Keratinocyte (primary cell): ENCODE measurements at regions not wholly inside any gene's neighbourhood (a gene's known extent, or its start where the extent isn't known, plus 50 kb on each side); places are given as distances from the start of the nearest gene placed in this dataset.

Experiments
- DNase-seq: peaks from one replicate; pipeline ENCODE4 v3.0.0-alpha.2; 2011; ENCODE audit warnings: low read depth, missing footprints, low spot score
- FAIRE-seq: peaks from 2 replicates; lab custom pipeline; 2011; peaks lifted over from hg19 to GRCh38; lab: Jason Lieb, UNC
- H2AFZ ChIP-seq: 2 replicates; pipeline ENCODE4 v1.6.0; 2012; ENCODE audit warnings: low read length, control low read depth, inconsistent platforms; ENCODE audit not compliant: control insufficient read depth
- H3K27ac ChIP-seq: 2 replicates; pipeline ENCODE4 v1.5.1; 2011; ENCODE audit warnings: low read length; ENCODE audit not compliant: control insufficient read depth, insufficient read depth
- H3K27me3 ChIP-seq: 3 replicates; pipeline ENCODE4 v1.6.0; 2011; ENCODE audit warnings: low read length; ENCODE audit not compliant: control insufficient read depth, insufficient read depth; ENCODE audit errors: extremely low read depth
- H3K36me3 ChIP-seq, 2 experiments: 2 replicates in 1 of 2; 3 replicates in 1 of 2; pipeline ENCODE4 v1.5.1; 2011; ENCODE audit warnings: low read length in 2 of 2, mild to moderate bottlenecking in 1 of 2; ENCODE audit not compliant: control insufficient read depth in 2 of 2, insufficient read depth in 2 of 2; ENCODE audit errors: extremely low read depth in 1 of 2
- H3K4me1 ChIP-seq: 3 replicates; pipeline ENCODE4 v1.5.1; 2011; ENCODE audit warnings: low read length; ENCODE audit not compliant: control insufficient read depth, insufficient read depth; ENCODE audit errors: extremely low read depth
- H3K4me2 ChIP-seq: 3 replicates; pipeline ENCODE4 v1.6.0; 2011; ENCODE audit warnings: low read depth, low read length; ENCODE audit not compliant: control insufficient read depth, insufficient read depth; ENCODE audit errors: extremely low read depth
- H3K4me3 ChIP-seq, 3 experiments: fragments of 200-600 bp in 1 of 3; sonication (generic) in 1 of 3; 2 replicates in 2 of 3; 3 replicates in 1 of 3; pipeline ENCODE4 v1.5.1; 2011 to 2016; ENCODE audit warnings: low read length in 3 of 3, mild to moderate bottlenecking in 3 of 3, control low read depth in 2 of 3, inconsistent platforms in 1 of 3, low read depth in 1 of 3, mixed read lengths in 1 of 3, mixed run types in 1 of 3, moderate library complexity in 1 of 3; ENCODE audit not compliant: control insufficient read depth in 2 of 3, insufficient read depth in 2 of 3; ENCODE audit errors: extremely low read depth in 1 of 3
- H3K79me2 ChIP-seq: 2 replicates; pipeline ENCODE4 v1.6.0; 2012; ENCODE audit warnings: low read length; ENCODE audit not compliant: control insufficient read depth, insufficient read depth
- H3K9ac ChIP-seq: 3 replicates; pipeline ENCODE4 v1.6.0; 2011; ENCODE audit warnings: low read length; ENCODE audit not compliant: control insufficient read depth, insufficient read depth; ENCODE audit errors: extremely low read depth
- H3K9me1 ChIP-seq: 3 replicates; pipeline ENCODE4 v1.6.0; 2011; ENCODE audit warnings: low read length; ENCODE audit not compliant: control insufficient read depth, insufficient read depth; ENCODE audit errors: extremely low read depth
- H3K9me3 ChIP-seq: 2 replicates; pipeline ENCODE4 v1.5.1; 2012; ENCODE audit warnings: low read depth, low read length; ENCODE audit not compliant: control insufficient read depth
- H4K20me1 ChIP-seq: 3 replicates; pipeline ENCODE4 v1.6.0; 2011; ENCODE audit warnings: low read length; ENCODE audit not compliant: control insufficient read depth, insufficient read depth; ENCODE audit errors: extremely low read depth
- CTCF ChIP-seq, 3 experiments: IDR thresholded peaks in 1 of 3; conservative IDR thresholded peaks in 1 of 3; optimal IDR thresholded peaks in 1 of 3; 2 replicates in 2 of 3; 3 replicates in 1 of 3; pipeline versions ENCODE3 to v1.5.1; 2011; ENCODE audit warnings: low read length in 3 of 3, mild to moderate bottlenecking in 3 of 3, moderate library complexity in 2 of 3, control low read depth in 1 of 3, inconsistent platforms in 1 of 3; ENCODE audit not compliant: insufficient read depth in 2 of 3; ENCODE audit errors: extremely low read depth in 1 of 3
- EZH2 ChIP-seq: IDR thresholded peaks from one replicate; pipeline ENCODE4 v1.6.1; 2012; ENCODE audit warnings: inconsistent platforms, mild to moderate bottlenecking, low read length, moderate library complexity
- dilution Hi-C: fragments of 300-500 bp; cut with MboI; formaldehyde crosslinking; loops from one replicate; pipeline ENCODE4 v1.7.0; 2020; ENCODE audit warnings: low sequenced_read_pairs; ENCODE audit not compliant: extremely low pct_ligation_motif_present

GRCh38 chr12:90628213-90628612, 326.8 kb downstream of the CCER1 start:
- TF ChIP-seq EZH2 (no peak), CTCF (optimal IDR thresholded peaks at IDR 0.05 in 1 of 3, IDR thresholded peaks at IDR 0.05 in 1 of 3, conservative IDR thresholded peaks at IDR 0.05 in 1 of 3; ENCODE audit: extremely low read depth in 1 of 3, insufficient read depth in 2 of 3, low read length in 3 of 3) (no peak)
- Histone ChIP-seq H4K20me1 (no peaks in the 10 kb centered on the region), H2AFZ (no peak overlapping the region), H3K79me2 (no peaks in the 10 kb centered on the region), H3K4me1 (peaks cover 7% of the 10 kb centered on the region), H3K9ac (no peak overlapping the region), H3K4me2 (no peak overlapping the region), H3K9me1 (no peaks in the 10 kb centered on the region), H3K27ac (no peak overlapping the region), H3K27me3 (no peaks in the 10 kb centered on the region), H3K4me3 (no peak overlapping the region), H3K9me3 (no peaks in the 10 kb centered on the region), H3K36me3 (no peaks in the 10 kb centered on the region)
- DNase-seq (no peak), FAIRE-seq (no peak)
- dilution Hi-C loops, result no loop called here

- FAIRE-seq (no peak), DNase-seq (no peak)
- H2AFZ ChIP-seq, result peak overlapping the region; percentile 36
- no peaks in the 10 kb centered on the region for H3K9me3 ChIP-seq
- H3K9ac ChIP-seq, result no peak overlapping the region
- dilution Hi-C loops, result no loop called here
- H3K4me2 ChIP-seq, result no peak overlapping the region
- no peaks in the 10 kb centered on the region for H3K27me3 ChIP-seq
- H3K79me2 ChIP-seq, result no peaks in the 10 kb centered on the region
- no peaks in the 10 kb centered on the region for H3K9me1 ChIP-seq
- no peak overlapping the region for H3K4me3 ChIP-seq
- no peaks in the 10 kb centered on the region for H4K20me1 ChIP-seq
- peaks cover 7% of the 10 kb centered on the region for H3K4me1 ChIP-seq
- H3K36me3 ChIP-seq, result no peaks in the 10 kb centered on the region
- no peak overlapping the region for H3K27ac ChIP-seq
- TF ChIP-seq EZH2, result no peak
- TF ChIP-seq CTCF (optimal IDR thresholded peaks at IDR 0.05 in 1 of 3, IDR thresholded peaks at IDR 0.05 in 1 of 3, conservative IDR thresholded peaks at IDR 0.05 in 1 of 3; ENCODE audit: extremely low read depth in 1 of 3, insufficient read depth in 2 of 3, low read length in 3 of 3), result no peak
These were observed 327.6 kb downstream of the CCER1 start for GRCh38 chr12:90627180-90627896.
